Mesendoderm (in vitro differentiated cells): ENCODE measurements at regions not wholly inside any gene's neighbourhood (a gene's known extent, or its start where the extent isn't known, plus 50 kb on each side); places are given as distances from the start of the nearest gene placed in this dataset.
A peak's percentile ranks its signal among the peaks of the same experiment; 100 is the strongest.

Source experiments
- DNase-seq: peaks from one replicate; pipeline ENCODE4 v3.0.0; 2013
- H2AK5ac ChIP-seq: 2 replicates; pipeline ENCODE4 v1.6.1; 2013; ENCODE audit warnings: low read length, inconsistent platforms
- H2BK120ac ChIP-seq: 2 replicates; pipeline ENCODE4 v1.6.1; 2013; ENCODE audit warnings: low read depth, mild to moderate bottlenecking, low read length, moderate library complexity, mixed read lengths
- H2BK15ac ChIP-seq: replicated peaks from 2 replicates; pipeline ENCODE4 v1.6.1; 2013; ENCODE audit warnings: low read depth, mild to moderate bottlenecking, moderate library complexity
- H2BK5ac ChIP-seq: 2 replicates; pipeline ENCODE4 v1.6.1; 2013; ENCODE audit warnings: low read length, inconsistent platforms
- H3K18ac ChIP-seq: 2 replicates; pipeline ENCODE4 v1.6.1; 2013; ENCODE audit warnings: mild to moderate bottlenecking, low read length, mixed read lengths
- H3K23ac ChIP-seq: one replicate; pipeline ENCODE4 v1.6.1; 2013; ENCODE audit warnings: low read length
- H3K27ac ChIP-seq: 2 replicates; pipeline ENCODE4 v1.5.1; 2013; ENCODE audit warnings: low read depth, mild to moderate bottlenecking, inconsistent platforms, low read length, moderate library complexity
- H3K27me3 ChIP-seq: 2 replicates; pipeline ENCODE4 v1.6.1; 2013; ENCODE audit warnings: low read length, control low read depth, mild to moderate bottlenecking, inconsistent platforms; ENCODE audit not compliant: insufficient read depth, poor library complexity
- H3K36me3 ChIP-seq: 2 replicates; pipeline ENCODE4 v1.6.1; 2013; ENCODE audit warnings: low read length, inconsistent platforms; ENCODE audit not compliant: control insufficient read depth, insufficient read depth
- H3K4ac ChIP-seq: one replicate; pipeline ENCODE4 v1.6.1; 2013; ENCODE audit warnings: low read depth, mild to moderate bottlenecking, low read length, moderate library complexity
- H3K4me1 ChIP-seq: 2 replicates; pipeline ENCODE4 v1.6.1; 2013; ENCODE audit warnings: low read depth, low read length, inconsistent platforms; ENCODE audit not compliant: control insufficient read depth
- H3K4me2 ChIP-seq: 2 replicates; pipeline ENCODE4 v1.6.1; 2013; ENCODE audit warnings: low read length
- H3K4me3 ChIP-seq: 2 replicates; pipeline ENCODE4 v1.5.1; 2013; ENCODE audit warnings: mild to moderate bottlenecking, low read length
- H3K56ac ChIP-seq: one replicate; pipeline ENCODE4 v1.6.1; 2013; ENCODE audit warnings: low read length
- H3K79me1 ChIP-seq: 2 replicates; pipeline ENCODE4 v1.6.1; 2013; ENCODE audit warnings: low read length, inconsistent platforms
- H3K79me2 ChIP-seq: 2 replicates; pipeline ENCODE4 v1.6.1; 2013; ENCODE audit warnings: mild to moderate bottlenecking, low read length; ENCODE audit not compliant: control insufficient read depth, insufficient read depth
- H3K9ac ChIP-seq: 2 replicates; pipeline ENCODE4 v1.6.1; 2013; ENCODE audit warnings: low read length, inconsistent platforms
- H4K5ac ChIP-seq: one replicate; pipeline ENCODE4 v1.6.1; 2013; ENCODE audit warnings: low read length
- H4K8ac ChIP-seq: one replicate; pipeline ENCODE4 v1.6.1; 2013; ENCODE audit warnings: low read depth, mild to moderate bottlenecking, control low read depth, low read length, moderate library complexity
- WGBS: extraction: QIAGEN DNeasy Blood & Tissue Kit; methylation state at CpG from one replicate; pipeline ENCODE4 v1.1.7; 2013; ENCODE audit warnings: low lambda C conversion rate, missing lambda C conversion rate; ENCODE audit not compliant: insufficient coverage; ENCODE audit errors: extremely low coverage; 5-methylcytosine and 5-hydroxymethylcytosine counted together

DNA sequence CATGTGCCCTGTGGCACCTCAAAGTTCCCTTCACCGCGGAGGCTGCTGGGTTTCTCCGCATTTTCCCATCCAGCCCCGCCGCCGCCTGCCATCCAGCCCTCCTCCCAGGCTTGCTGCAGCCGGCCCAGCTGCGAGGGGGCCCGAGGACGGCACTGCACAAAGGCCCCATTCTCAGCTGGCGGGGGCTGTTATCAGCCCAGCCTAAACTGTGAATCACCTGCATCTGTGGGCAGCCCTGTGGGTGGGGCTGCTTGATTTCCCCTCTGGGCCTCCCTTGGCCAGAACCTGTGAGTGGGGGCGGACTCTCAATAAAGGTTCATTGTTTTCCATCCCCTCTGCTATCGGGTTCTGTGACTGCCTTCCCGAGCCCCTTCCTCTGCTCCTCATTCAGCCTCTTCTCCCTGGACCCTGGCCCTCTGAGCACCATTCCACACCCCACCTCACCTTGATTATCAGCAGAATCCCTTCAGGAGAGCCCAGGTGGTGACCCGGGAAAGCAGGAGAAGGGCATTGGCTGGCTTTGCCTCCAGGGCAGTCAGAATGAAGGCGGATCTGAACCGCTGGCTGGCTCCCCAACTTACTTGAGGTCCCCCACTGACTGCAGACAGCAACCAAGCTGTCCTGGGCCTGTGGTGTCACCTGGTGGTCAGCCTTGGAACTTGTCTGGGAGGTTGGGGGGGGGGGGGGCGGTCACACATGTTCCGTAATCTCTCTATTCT is 204.5 kb downstream of the ZFP36L2 start:
- Histone ChIP-seq H3K56ac (peak overlapping the region; percentile 51), H3K79me2 (no peaks in the 10 kb centered on the region), H3K36me3 (no peaks in the 10 kb centered on the region), H3K4me2 (no peak overlapping the region), H2BK5ac (no peak overlapping the region), H3K9ac (no peak overlapping the region), H3K4ac (no peak overlapping the region), H3K27ac (peak overlapping the region; percentile 18), H3K18ac (no peak overlapping the region), H4K5ac (no peak overlapping the region), H3K23ac (no peak overlapping the region), H3K79me1 (no peaks in the 10 kb centered on the region), H3K4me3 (no peak overlapping the region), H2AK5ac (no peak overlapping the region), H2BK120ac (no peak overlapping the region), H2BK15ac (no peak overlapping the region), H3K27me3 (no peaks in the 10 kb centered on the region), H3K4me1 (no peaks in the 10 kb centered on the region), H4K8ac (no peak overlapping the region)
- peak; percentile 87 for DNase-seq
- no CpG with 5 or more reads among the region's 19 CpGs for WGBS

DNA sequence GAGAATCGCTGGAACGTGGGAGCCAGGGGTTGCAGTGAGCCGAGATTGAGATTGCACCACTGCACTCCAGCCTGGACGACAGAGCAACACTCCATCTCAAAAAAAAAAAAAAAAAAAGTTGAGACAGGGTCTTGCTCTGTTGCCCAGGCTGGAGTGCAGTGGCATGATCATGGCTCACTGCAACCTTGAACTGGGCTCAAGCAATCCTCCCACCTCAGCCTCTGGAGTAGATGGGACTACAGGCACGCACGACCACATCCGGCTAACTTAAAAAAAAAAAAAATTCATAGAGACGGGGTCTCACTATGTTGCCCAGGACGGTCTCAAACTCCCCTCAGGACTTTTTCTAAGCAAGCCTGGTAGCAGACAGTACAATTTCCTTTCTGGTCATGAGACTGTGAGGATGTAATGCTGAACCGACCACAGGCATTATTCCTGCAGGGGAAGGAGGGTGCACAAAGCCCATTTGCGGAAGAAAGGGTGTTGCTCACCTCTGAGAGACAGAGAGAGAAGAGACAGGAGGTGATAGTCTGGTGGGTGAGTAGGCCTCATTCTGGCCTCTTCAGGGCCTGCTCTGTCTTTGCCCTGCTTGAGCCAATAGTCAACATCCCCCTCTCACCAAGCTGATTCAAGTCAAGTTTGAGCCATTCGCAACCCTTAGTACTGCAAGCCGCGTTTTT is 205.3 kb downstream of the ZFP36L2 start:
- Histone ChIP-seq H3K27me3 (no peaks in the 10 kb centered on the region), H2BK120ac (no peak overlapping the region), H3K18ac (no peak overlapping the region), H4K5ac (no peak overlapping the region), H3K4ac (no peak overlapping the region), H3K79me2 (no peaks in the 10 kb centered on the region), H3K27ac (no peak overlapping the region), H3K79me1 (no peaks in the 10 kb centered on the region), H2BK15ac (no peak overlapping the region), H3K9ac (no peak overlapping the region), H3K4me2 (no peak overlapping the region), H3K23ac (no peak overlapping the region), H3K4me3 (no peak overlapping the region), H3K56ac (no peak overlapping the region), H4K8ac (no peak overlapping the region), H3K36me3 (no peaks in the 10 kb centered on the region), H3K4me1 (no peaks in the 10 kb centered on the region), H2AK5ac (no peak overlapping the region), H2BK5ac (no peak overlapping the region)
- peak; percentile 42 for DNase-seq
- no CpG with 5 or more reads among the region's 14 CpGs for WGBS

DNA sequence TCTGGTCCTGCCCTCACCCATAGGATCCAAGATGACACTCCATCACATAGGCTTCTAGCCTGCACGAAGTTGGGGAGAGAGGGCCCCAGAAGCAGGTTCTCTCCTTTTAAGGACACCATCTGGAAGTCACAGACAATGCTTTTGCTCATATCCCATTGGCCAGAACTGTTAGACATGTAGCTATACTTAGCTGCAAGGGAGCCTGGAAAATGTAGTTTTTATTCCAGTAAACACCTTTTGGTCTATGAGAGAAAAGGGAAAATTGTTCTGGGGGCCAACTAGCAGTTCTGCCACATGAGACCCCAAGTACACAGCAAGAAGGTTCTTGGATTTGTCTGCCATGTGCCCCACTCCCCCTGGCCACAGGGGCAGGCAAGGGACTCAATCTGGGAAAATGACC is 206.1 kb downstream of the ZFP36L2 start:
- no peak overlapping the region for H3K18ac ChIP-seq
- no peak overlapping the region for H2AK5ac ChIP-seq
- H2BK120ac ChIP-seq: no peak overlapping the region
- no peak overlapping the region for H4K8ac ChIP-seq
- H3K4me1 ChIP-seq: no peaks in the 10 kb centered on the region
- H3K27ac ChIP-seq: no peak overlapping the region
- no peaks in the 10 kb centered on the region for H3K79me2 ChIP-seq
- WGBS: no CpG with 5 or more reads among the region's 1 CpG
- no peak overlapping the region for H3K4me2 ChIP-seq
- no peaks in the 10 kb centered on the region for H3K36me3 ChIP-seq
- no peak overlapping the region for H3K23ac ChIP-seq
- H3K27me3 ChIP-seq: no peaks in the 10 kb centered on the region
- DNase-seq: no peak
- no peak overlapping the region for H3K4me3 ChIP-seq
- no peak overlapping the region for H3K4ac ChIP-seq
- no peak overlapping the region for H3K9ac ChIP-seq
- no peaks in the 10 kb centered on the region for H3K79me1 ChIP-seq
- no peak overlapping the region for H3K56ac ChIP-seq
- no peak overlapping the region for H2BK5ac ChIP-seq
- no peak overlapping the region for H4K5ac ChIP-seq
- no peak overlapping the region for H2BK15ac ChIP-seq

DNA sequence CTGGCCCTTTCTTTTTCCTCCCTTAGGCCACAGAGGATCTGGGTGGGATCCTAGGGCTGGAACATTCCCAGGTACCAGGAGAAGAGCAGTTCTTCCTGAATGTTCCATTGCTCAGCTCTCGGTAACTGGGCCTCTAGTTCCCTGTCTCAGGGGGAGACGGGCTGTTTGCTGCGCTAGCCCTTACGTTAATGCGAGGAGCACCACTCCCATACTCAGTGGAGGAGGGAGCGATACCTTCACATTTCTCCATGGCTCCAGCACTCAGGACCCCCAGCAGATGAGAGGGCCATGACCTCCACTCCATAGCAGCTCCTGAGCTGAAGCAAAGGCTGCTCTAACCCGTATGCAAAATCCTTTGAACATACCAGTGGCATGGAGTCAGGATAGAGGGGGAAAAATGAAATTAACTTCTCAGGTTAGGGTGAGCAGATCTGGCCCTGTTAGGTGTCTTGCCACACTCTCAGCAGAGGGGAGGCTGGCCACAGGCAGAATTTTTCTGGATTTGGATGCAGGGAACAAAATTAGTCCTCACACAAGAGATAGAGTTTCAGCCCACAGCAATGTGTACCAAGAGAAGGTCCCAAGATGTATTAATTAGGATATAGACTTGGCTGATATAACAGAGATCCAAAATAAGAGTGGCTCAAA is 206.7 kb downstream of the ZFP36L2 start:
- H3K9ac ChIP-seq: no peak overlapping the region
- H2BK120ac ChIP-seq: no peak overlapping the region
- WGBS: no CpG with 5 or more reads among the region's 7 CpGs
- no peak overlapping the region for H3K27ac ChIP-seq
- no peak overlapping the region for H2AK5ac ChIP-seq
- H3K56ac ChIP-seq: no peak overlapping the region
- H2BK15ac ChIP-seq: no peak overlapping the region
- H3K36me3 ChIP-seq: no peaks in the 10 kb centered on the region
- DNase-seq: no peak
- H3K4ac ChIP-seq: no peak overlapping the region
- no peaks in the 10 kb centered on the region for H3K27me3 ChIP-seq
- no peaks in the 10 kb centered on the region for H3K79me1 ChIP-seq
- H3K18ac ChIP-seq: no peak overlapping the region
- H2BK5ac ChIP-seq: no peak overlapping the region
- no peak overlapping the region for H4K8ac ChIP-seq
- H4K5ac ChIP-seq: no peak overlapping the region
- no peaks in the 10 kb centered on the region for H3K79me2 ChIP-seq
- no peak overlapping the region for H3K4me3 ChIP-seq
- H3K4me1 ChIP-seq: no peaks in the 10 kb centered on the region
- H3K23ac ChIP-seq: no peak overlapping the region
- no peak overlapping the region for H3K4me2 ChIP-seq

DNA sequence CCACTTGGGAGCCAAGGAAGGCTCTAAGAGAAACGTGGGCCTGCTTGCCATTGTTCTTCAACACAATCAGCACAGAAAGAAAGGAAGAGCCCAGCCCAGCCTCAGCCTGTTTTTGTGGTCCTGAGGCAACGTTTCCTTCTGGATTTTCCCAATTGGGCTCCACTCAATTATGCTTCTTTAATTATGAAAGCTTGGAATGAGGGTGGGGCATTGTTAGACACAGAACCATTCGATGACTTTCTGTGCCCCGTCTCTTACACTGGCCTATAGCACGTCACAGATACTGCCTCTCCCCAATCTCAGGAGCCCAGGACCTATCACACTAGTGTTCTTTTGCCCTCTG is 207.4 kb downstream of the ZFP36L2 start:
- no peaks in the 10 kb centered on the region for H3K79me2 ChIP-seq
- no CpG with 5 or more reads among the region's 5 CpGs for WGBS
- H3K27me3 ChIP-seq: no peaks in the 10 kb centered on the region
- H3K4me2 ChIP-seq: no peak overlapping the region
- DNase-seq: no peak
- H3K27ac ChIP-seq: no peak overlapping the region
- H3K18ac ChIP-seq: no peak overlapping the region
- no peak overlapping the region for H2AK5ac ChIP-seq
- H3K4me1 ChIP-seq: peaks cover 2% of the 10 kb centered on the region
- H3K23ac ChIP-seq: no peak overlapping the region
- no peaks in the 10 kb centered on the region for H3K79me1 ChIP-seq
- H2BK120ac ChIP-seq: no peak overlapping the region
- H3K4me3 ChIP-seq: no peak overlapping the region
- H2BK5ac ChIP-seq: no peak overlapping the region
- H3K4ac ChIP-seq: no peak overlapping the region
- peak overlapping the region; percentile 36 for H3K56ac ChIP-seq
- no peaks in the 10 kb centered on the region for H3K36me3 ChIP-seq
- no peak overlapping the region for H2BK15ac ChIP-seq
- no peak overlapping the region for H4K8ac ChIP-seq
- H4K5ac ChIP-seq: no peak overlapping the region
- no peak overlapping the region for H3K9ac ChIP-seq
